HG03039 (cell line): ENCODE measurements at regions not wholly inside any gene's neighbourhood (a gene's known extent, or its start where the extent isn't known, plus 50 kb on each side); places are given as distances from the start of the nearest gene placed in this dataset.

Experiments used
- ATAC-seq: cut with Tn5 transposase; IDR thresholded peaks from one replicate; pipeline ENCODE4 v1.9.1; 2021; ENCODE audit warnings: mild to moderate bottlenecking, moderate library complexity; ENCODE audit not compliant: unreplicated experiment

GRCh38 chr12:75581515-75581914 lies 70.1 kb upstream of the KRR1 start:
- ATAC-seq = no peak

GRCh38 chr12:75579552-75579951 lies 68.1 kb upstream of the KRR1 start:
- no peak for ATAC-seq

- no peak for ATAC-seq
These were observed 67.1 kb upstream of the KRR1 start for GRCh38 chr12:75578546-75578945.

- no peak for ATAC-seq
These were observed 66.4 kb upstream of the KRR1 start for GRCh38 chr12:75577812-75578211.

GRCh38 chr12:75571656-75572205 lies 60.3 kb upstream of the KRR1 start:
- no peak for ATAC-seq

GRCh38 chr12:75571204-75571603 lies 59.8 kb upstream of the KRR1 start:
- ATAC-seq = no peak

- ATAC-seq = no peak
These were observed 57.4 kb upstream of the KRR1 start for GRCh38 chr12:75568801-75569200.

- ATAC-seq = no peak
These were observed 57.0 kb upstream of the KRR1 start for GRCh38 chr12:75568393-75568792.

GRCh38 chr12:75565795-75566194 lies 54.4 kb upstream of the KRR1 start:
- no peak for ATAC-seq

- ATAC-seq = no peak
These were observed 53.4 kb upstream of the KRR1 start for GRCh38 chr12:75564852-75565251.

GRCh38 chr12:75564398-75564797 lies 53.0 kb upstream of the KRR1 start:
- no peak for ATAC-seq

GRCh38 chr12:75563351-75563750 lies 51.9 kb upstream of the KRR1 start:
- ATAC-seq = no peak

- ATAC-seq = no peak
These were observed 50.5 kb upstream of the KRR1 start for GRCh38 chr12:75561921-75562320.
